ENCODE measurements at regions not wholly inside any gene's neighbourhood (a gene's known extent, or its start where the extent isn't known, plus 50 kb on each side); places are given as distances from the start of the nearest gene placed in this dataset.

- Histone ChIP-seq H3K4me2 (ENCODE audit: low read length) (no peak overlapping the region), H3K4me3 (ENCODE audit: low read depth, low read length) (no peak overlapping the region), H3K4me1 (no peaks in the 10 kb centered on the region), H3K79me2 (no peaks in the 10 kb centered on the region), H3K9ac (no peak overlapping the region), H3K36me3 (ENCODE audit: control insufficient read depth, insufficient read depth, low read length) (no peaks in the 10 kb centered on the region), H3K27me3 (ENCODE audit: control insufficient read depth, insufficient read depth, low read length) (no peaks in the 10 kb centered on the region), H3K27ac (no peak overlapping the region), H3K9me3 (ENCODE audit: control insufficient read depth, low read length) (no peaks in the 10 kb centered on the region), H2AFZ (no peak overlapping the region)
- TF ChIP-seq CTCF (IDR thresholded peaks at IDR 0.05), result no peak
These were observed 449.6 kb upstream of the BRINP1 start for GRCh38 chr9:119818726-119819435.

- no peaks in the 10 kb centered on the region for H3K79me2 ChIP-seq
- H3K36me3 ChIP-seq (ENCODE audit: control insufficient read depth, insufficient read depth, low read length), result no peaks in the 10 kb centered on the region
- no peak overlapping the region for H3K9ac ChIP-seq
- no peaks in the 10 kb centered on the region for H3K4me1 ChIP-seq
- H3K27ac ChIP-seq, result no peak overlapping the region
- H3K9me3 ChIP-seq (ENCODE audit: control insufficient read depth, low read length), result no peaks in the 10 kb centered on the region
- no peaks in the 10 kb centered on the region for H3K27me3 ChIP-seq (ENCODE audit: control insufficient read depth, insufficient read depth, low read length)
- H2AFZ ChIP-seq, result no peak overlapping the region
- no peak overlapping the region for H3K4me3 ChIP-seq (ENCODE audit: low read depth, low read length)
- H3K4me2 ChIP-seq (ENCODE audit: low read length), result no peak overlapping the region
- no peak for TF ChIP-seq CTCF (IDR thresholded peaks at IDR 0.05)
These were observed 441.6 kb upstream of the BRINP1 start for GRCh38 chr9:119810645-119811429.

GRCh38 chr9:119803679-119804078, 434.4 kb upstream of the BRINP1 start:
- Histone ChIP-seq H3K27me3 (ENCODE audit: control insufficient read depth, insufficient read depth, low read length) (no peaks in the 10 kb centered on the region), H3K9ac (no peak overlapping the region), H3K4me2 (ENCODE audit: low read length) (no peak overlapping the region), H3K79me2 (no peaks in the 10 kb centered on the region), H3K9me3 (ENCODE audit: control insufficient read depth, low read length) (no peaks in the 10 kb centered on the region), H3K4me1 (no peaks in the 10 kb centered on the region), H3K4me3 (ENCODE audit: low read depth, low read length) (no peak overlapping the region), H2AFZ (no peak overlapping the region), H3K27ac (no peak overlapping the region), H3K36me3 (ENCODE audit: control insufficient read depth, insufficient read depth, low read length) (no peaks in the 10 kb centered on the region)
- no peak for TF ChIP-seq CTCF (IDR thresholded peaks at IDR 0.05)

- no peaks in the 10 kb centered on the region for H3K9me3 ChIP-seq (ENCODE audit: control insufficient read depth, low read length)
- H3K4me1 ChIP-seq, result no peaks in the 10 kb centered on the region
- no peak for TF ChIP-seq CTCF (IDR thresholded peaks at IDR 0.05)
- no peak overlapping the region for H3K4me3 ChIP-seq (ENCODE audit: low read depth, low read length)
- H3K9ac ChIP-seq, result no peak overlapping the region
- H2AFZ ChIP-seq, result no peak overlapping the region
- no peaks in the 10 kb centered on the region for H3K79me2 ChIP-seq
- no peaks in the 10 kb centered on the region for H3K27me3 ChIP-seq (ENCODE audit: control insufficient read depth, insufficient read depth, low read length)
- H3K36me3 ChIP-seq (ENCODE audit: control insufficient read depth, insufficient read depth, low read length), result no peaks in the 10 kb centered on the region
- no peak overlapping the region for H3K27ac ChIP-seq
- H3K4me2 ChIP-seq (ENCODE audit: low read length), result no peak overlapping the region
These were observed 433.4 kb upstream of the BRINP1 start for GRCh38 chr9:119802621-119803020.
